Body of pancreas (tissue), 4 donors: ENCODE measurements at regions not wholly inside any gene's neighbourhood (a gene's known extent, or its start where the extent isn't known, plus 50 kb on each side); places are given as distances from the start of the nearest gene placed in this dataset.

ENCODE experiments used
- CTCF ChIP-seq, 7 experiments: fragments of 450-650 bp in 4 of 7; fragments of 200-600 bp in 3 of 7; sonication (generic) in 3 of 7; IDR thresholded peaks; one replicate each; pipeline ENCODE4 v1.5.1; 2016 to 2019; ENCODE audit warnings: antibody characterized with exemption in 7 of 7
- POLR2A ChIP-seq, 3 donors: fragments of 450-650 bp; IDR thresholded peaks; one replicate each; pipeline ENCODE4 v1.6.1; 2016; ENCODE audit warnings: antibody characterized with exemption in 3 of 3, mild to moderate bottlenecking in 2 of 3

GRCh38 chr14:99118946-99119345, 153.1 kb downstream of the BCL11B start:
- TF ChIP-seq CTCF (IDR thresholded peaks at IDR 0.05) (no peak), POLR2A (IDR thresholded peaks at IDR 0.05) (no peak)
